CD4-positive, alpha-beta T cell treated with Interleukin-12 subunit alpha and Interleukin-12 subunit beta, for 1 hour (primary cell): ENCODE measurements at regions not wholly inside any gene's neighbourhood (a gene's known extent, or its start where the extent isn't known, plus 50 kb on each side); places are given as distances from the start of the nearest gene placed in this dataset.
"Not testable (repeated sequence)": the region's sequence is repeated elsewhere in the genome, so short reads cannot be mapped to it uniquely, and the experiment has no call there.

ENCODE experiments used
- DNase-seq: peaks from one replicate; pipeline ENCODE4 v3.0.0-alpha.2; 2020

DNA sequence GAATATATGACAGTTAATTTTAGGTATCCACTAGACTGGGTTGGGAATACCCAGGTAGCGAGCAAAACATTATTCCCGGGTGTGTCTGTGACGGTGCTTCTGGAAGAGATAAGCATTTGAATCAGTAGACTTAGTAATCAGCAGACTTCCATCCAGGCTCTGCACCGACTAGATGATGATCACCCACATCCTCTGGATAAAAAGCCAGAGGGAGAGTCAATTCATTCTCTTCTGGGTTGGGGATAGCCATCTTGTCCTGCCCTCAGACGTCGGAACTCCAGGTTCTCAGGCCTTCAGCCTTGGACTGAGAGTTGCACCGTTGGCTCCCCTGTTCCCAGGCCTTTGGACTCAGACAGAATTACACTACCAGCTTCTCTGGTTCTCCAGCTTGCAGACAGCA is 168.0 kb downstream of the PHLDA1 start:
- DNase-seq: no peak

DNA sequence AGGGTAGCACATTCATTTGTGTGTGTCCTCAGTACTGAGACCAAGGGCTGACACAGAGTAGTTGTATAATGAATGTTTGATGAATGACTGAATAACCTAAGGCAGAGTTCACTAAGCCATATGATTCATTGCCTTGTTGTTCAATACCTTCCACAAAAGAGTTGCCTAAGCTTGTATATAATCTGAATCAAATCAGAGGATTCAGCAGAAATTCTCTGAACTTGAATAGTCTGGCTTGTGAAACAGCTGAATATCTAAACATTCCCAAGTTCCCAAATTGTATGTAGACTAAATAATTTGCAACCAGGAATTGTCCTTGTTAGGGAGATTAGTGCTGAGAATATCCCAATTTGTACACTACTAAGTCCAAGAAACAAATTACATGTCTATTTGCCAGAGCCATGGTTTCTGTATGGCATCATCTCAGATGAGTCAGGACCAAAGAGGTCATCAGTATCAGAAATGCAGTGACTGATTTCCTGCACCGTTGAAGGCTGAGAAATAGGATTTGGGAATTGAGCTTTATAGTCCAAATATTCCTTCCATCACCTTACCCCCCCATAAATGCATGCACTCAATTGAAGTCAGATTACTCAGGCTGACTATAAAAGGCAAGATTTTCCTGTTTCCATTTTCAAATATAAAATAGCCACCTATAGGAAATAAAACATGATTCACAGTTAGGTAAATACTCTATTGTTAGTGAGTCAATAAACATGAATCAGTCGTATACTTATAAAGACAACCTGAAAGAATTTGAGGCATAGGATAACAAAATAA is 168.7 kb downstream of the PHLDA1 start:
- DNase-seq: no peak

GRCh38 chr12:75859868-75860267 is 171.7 kb downstream of the PHLDA1 start:
- no peak for DNase-seq

DNA sequence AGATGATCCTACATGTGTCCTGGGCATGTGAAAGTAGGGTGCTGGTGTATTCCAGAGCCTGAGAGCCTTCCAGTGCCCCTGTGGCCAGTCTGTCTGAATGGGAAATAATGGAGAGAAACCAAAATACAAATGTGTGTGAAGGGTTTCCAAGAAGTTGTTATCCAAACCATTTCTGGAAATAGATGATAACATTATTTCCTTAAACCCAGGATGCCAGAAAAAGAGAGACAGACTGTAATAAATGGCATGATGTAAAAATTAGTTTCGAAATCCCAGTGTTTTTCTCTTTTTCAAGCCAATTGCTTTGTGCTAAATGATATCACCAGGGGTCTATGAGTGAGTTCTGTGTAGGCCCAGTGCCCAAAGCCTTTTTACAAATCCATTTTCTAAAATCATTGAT is 175.3 kb downstream of the PHLDA1 start:
- no peak for DNase-seq

GRCh38 chr12:75855360-75855759 is 176.2 kb downstream of the PHLDA1 start:
- DNase-seq: no peak

GRCh38 chr12:75854681-75855309 is 176.8 kb downstream of the PHLDA1 start:
- DNase-seq: no peak

DNA sequence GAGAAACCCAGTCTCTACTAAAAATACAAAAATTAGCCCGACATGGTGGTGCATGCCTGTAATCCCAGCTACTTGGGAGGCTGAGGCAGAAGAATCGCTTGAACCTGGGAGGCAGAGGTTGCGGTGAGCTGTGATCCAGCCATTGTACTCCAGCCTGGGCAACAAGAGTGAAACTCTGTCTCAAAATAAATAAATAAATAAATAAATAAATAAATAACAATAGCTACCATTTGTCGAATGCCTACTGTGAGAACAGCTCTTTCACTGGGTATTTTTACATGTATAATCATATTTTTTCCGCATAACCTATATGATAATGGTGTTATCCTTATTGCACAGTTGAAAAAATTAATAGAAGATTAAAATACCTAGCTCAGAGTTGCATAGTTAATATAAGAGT is 177.4 kb downstream of the PHLDA1 start:
- DNase-seq: not testable (repeated sequence)

- no peak for DNase-seq
These were observed 177.9 kb downstream of the PHLDA1 start for GRCh38 chr12:75853626-75854025.

GRCh38 chr12:75852956-75853355 is 178.6 kb downstream of the PHLDA1 start:
- no peak for DNase-seq

GRCh38 chr12:75852143-75852542 is 179.4 kb downstream of the PHLDA1 start:
- no peak for DNase-seq

- no peak for DNase-seq
These were observed 180.7 kb downstream of the PHLDA1 start for GRCh38 chr12:75850721-75851462.

- no peak for DNase-seq
These were observed 182.6 kb downstream of the PHLDA1 start for GRCh38 chr12:75848961-75849360.

- DNase-seq: no peak
These were observed 183.1 kb downstream of the PHLDA1 start for GRCh38 chr12:75848431-75848925.

DNA sequence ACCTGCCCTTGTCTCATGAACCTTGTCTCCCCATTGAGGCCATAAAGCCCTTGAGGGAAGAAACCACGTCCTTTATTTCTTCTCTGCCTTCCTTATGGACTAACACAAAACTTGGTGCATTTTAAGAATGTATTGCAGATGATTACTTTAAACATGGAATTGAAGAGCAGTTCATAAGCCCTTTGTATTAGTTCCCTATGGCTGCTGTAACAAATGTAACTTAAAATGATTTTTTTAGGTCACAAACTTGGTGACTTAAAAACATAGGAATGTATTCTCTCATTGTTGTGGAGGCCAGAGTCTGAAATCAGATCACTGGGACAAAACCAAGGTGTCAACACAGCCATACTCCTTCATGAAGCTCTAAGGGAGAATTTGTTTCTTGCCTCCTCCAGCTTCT is 185.5 kb downstream of the PHLDA1 start:
- no peak for DNase-seq

- no peak for DNase-seq
These were observed 186.6 kb downstream of the PHLDA1 start for GRCh38 chr12:75844985-75845384.

- no peak for DNase-seq
These were observed 187.4 kb downstream of the PHLDA1 start for GRCh38 chr12:75844049-75844770.

DNA sequence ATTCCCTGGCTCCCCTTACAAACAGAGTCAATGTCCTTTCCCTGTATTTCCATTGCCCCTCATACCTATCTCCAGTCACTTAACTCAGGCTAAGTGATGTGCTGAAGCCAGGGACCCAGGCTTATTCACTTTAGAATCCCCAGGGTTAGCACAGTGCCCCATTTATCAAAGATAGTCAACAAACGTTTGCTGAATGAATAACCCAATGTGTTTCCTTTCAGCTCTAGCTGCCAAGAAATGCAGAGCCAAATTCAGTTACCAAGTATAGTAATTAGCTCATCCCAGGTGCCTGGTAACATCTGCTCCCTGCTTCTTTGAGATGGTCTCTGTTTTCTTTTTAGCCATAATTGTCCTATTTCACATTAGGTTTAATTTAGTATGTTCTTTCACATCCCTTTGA is 189.5 kb downstream of the PHLDA1 start:
- DNase-seq: no peak

- DNase-seq: no peak
These were observed 190.6 kb downstream of the PHLDA1 start for GRCh38 chr12:75840994-75841355.

GRCh38 chr12:75838309-75838708 is 193.3 kb downstream of the PHLDA1 start:
- DNase-seq: no peak

GRCh38 chr12:75837700-75838099 is 193.9 kb downstream of the PHLDA1 start:
- no peak for DNase-seq

DNA sequence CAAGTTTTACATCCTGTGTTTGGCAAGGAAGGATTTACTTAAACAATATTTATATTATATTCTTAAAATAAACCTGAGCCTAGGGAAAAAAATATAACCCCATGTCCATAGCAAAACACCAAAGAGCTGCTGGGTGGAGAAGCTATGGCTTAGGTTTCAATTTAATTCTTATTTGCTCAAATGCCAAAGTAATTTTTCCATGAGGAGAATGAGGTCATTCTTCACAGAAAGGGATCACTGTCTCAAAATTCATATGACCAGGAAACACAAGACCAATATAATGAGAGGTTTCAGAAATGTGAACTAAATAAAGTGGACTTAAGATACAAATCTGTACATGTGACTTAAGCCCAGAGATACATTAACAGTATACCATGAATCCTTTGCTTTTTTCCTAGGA is 195.0 kb downstream of the PHLDA1 start:
- no peak for DNase-seq

DNA sequence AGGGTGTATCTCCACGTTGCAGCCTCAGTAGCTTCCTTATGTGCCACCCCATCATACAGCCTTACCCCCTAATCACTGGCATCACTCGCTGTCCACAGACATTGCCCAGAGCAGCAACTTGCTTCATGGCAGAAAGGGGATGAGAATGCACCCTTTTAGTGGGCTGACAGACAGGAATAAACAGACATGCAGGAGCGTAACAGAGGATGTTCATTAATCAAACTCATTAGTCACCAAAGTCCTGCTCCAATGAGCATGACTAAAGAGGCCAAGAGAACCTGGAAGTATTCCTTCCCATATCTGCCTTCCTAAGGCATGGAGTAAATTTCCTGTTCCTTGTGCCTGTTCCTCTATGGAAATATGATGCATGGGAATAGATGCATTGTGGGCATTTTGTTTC is 197.0 kb downstream of the PHLDA1 start:
- no peak for DNase-seq

GRCh38 chr12:75833268-75833667 is 198.3 kb downstream of the PHLDA1 start:
- DNase-seq: no peak
